Activated T-cell treated with anti-CD3 and anti-CD28 coated beads, Interleukin-2, amount 50 U/mL, for 72 hours (primary cell): ENCODE measurements at regions not wholly inside any gene's neighbourhood (a gene's known extent, or its start where the extent isn't known, plus 50 kb on each side); places are given as distances from the start of the nearest gene placed in this dataset.
"Not testable (repeated sequence)": the region's sequence is repeated elsewhere in the genome, so short reads cannot be mapped to it uniquely, and the experiment has no call there.

Experiments used
- ATAC-seq, 2 donors: fragments of 150-1000 bp; cut with Tn5 transposase; replicated peaks in 1 of 2; 2 replicates each; pipeline ENCODE4 v1.10.0; 2021; ENCODE audit warnings: moderate library complexity in 2 of 2, mild to moderate bottlenecking in 1 of 2
- DNase-seq, 2 donors: peaks; one replicate each; pipeline ENCODE4 v3.0.0; 2021 to 2022; ENCODE audit warnings: mixed read lengths in 1 of 2
- H3K27ac Mint-ChIP-seq: one replicate; pipeline ENCODE4 v1.8.0; 2022; ENCODE audit warnings: mild to moderate bottlenecking, moderate library complexity, mixed read lengths
- H3K27me3 Mint-ChIP-seq: one replicate; pipeline ENCODE4 v1.8.0; 2022; ENCODE audit warnings: low read depth, mixed read lengths
- H3K36me3 Mint-ChIP-seq, 2 donors: one replicate each; pipeline ENCODE4 v1.8.0; 2022; ENCODE audit warnings: mixed read lengths in 2 of 2, mild to moderate bottlenecking in 1 of 2; ENCODE audit not compliant: insufficient read depth in 2 of 2
- H3K4me1 Mint-ChIP-seq: one replicate; pipeline ENCODE4 v1.8.0; 2022; ENCODE audit warnings: low read depth, mixed read lengths
- H3K4me3 Mint-ChIP-seq, 2 donors: one replicate each; pipeline ENCODE4 v1.8.0; 2022; ENCODE audit warnings: mild to moderate bottlenecking in 2 of 2, mixed read lengths in 2 of 2, moderate library complexity in 2 of 2
- H3K9me3 Mint-ChIP-seq, 2 donors: one replicate each; pipeline ENCODE4 v1.8.0; 2022; ENCODE audit warnings: mixed read lengths in 2 of 2

DNA sequence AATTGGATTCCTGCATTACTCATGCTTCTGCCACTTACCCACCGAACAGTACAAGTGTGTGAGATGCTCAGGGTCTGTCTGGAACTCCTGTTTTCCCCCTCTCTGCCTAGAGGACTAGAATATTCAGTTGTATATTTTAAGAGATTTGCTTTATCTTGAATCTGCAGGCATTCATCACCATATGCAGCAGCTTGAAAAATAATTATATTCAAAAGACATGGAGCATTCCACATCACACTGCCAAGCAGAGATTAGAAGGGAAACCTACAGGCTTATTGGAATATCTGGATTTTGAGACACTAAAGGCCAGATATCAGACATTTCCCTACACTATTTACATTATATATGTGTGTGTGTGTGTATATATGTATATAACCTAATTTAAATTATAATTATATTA is 382.8 kb upstream of the POM121L12 start:
- Mint-ChIP-seq H3K27ac (no peak overlapping the region), H3K4me3 (no peak overlapping the region), H3K27me3 (no peaks in the 10 kb centered on the region), H3K36me3 (no peaks in the 10 kb centered on the region), H3K4me1 (no peaks in the 10 kb centered on the region), H3K9me3 (peaks cover 3 to 8% of the 10 kb centered on the region in 2 donors)
- DNase-seq (no peak), ATAC-seq (no peak)

DNA sequence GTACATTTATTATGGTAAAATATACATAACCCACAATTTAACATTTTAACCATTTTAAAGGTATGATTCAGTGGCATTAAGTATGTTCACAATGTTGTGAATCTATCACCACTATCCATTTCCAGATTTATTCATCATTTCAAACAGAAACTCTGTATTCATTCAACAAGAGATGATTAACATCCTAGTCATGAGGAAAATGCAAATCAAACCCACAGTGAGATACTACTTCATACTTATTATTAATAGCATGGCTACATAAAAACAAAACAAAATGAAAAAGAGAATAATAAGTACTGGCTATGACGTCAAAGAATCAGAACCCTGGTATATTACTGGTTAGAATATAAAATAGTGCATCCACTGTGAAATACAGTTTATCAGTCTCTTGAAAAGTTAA is 386.6 kb upstream of the POM121L12 start:
- Mint-ChIP-seq H3K27me3 (no peaks in the 10 kb centered on the region), H3K4me3 (no peak overlapping the region), H3K4me1 (no peaks in the 10 kb centered on the region), H3K27ac (no peak overlapping the region), H3K36me3 (no peaks in the 10 kb centered on the region), H3K9me3 (peaks cover 5 to 14% of the 10 kb centered on the region in 2 donors)
- no peak for DNase-seq
- ATAC-seq, result no peak

GRCh38 chr7:52647046-52647445 is 388.4 kb upstream of the POM121L12 start:
- peaks cover 5 to 14% of the 10 kb centered on the region in 2 donors for H3K9me3 Mint-ChIP-seq
- H3K4me3 Mint-ChIP-seq, result no peak overlapping the region
- no peak overlapping the region for H3K27ac Mint-ChIP-seq
- no peak for DNase-seq
- no peaks in the 10 kb centered on the region for H3K4me1 Mint-ChIP-seq
- no peak for ATAC-seq
- H3K27me3 Mint-ChIP-seq, result no peaks in the 10 kb centered on the region
- no peaks in the 10 kb centered on the region for H3K36me3 Mint-ChIP-seq

DNA sequence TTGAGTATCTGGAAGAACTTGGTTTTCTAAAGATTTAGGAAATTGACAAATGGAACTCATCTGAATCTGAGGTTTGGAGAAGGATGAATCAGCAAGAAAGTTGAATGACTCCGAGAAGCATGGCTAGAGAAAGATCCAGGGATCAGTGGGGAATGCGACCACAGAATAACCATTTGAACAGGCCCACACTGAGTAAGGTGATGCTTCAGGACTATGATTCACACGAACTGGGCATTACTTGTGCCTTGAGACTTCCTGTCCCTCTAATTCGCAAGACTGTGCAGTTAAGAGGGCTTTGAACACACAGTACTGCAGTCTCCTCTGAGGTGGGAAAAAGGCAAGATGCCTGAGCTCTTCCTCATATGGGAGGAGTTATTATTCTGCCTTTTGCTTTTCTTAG is 395.5 kb upstream of the POM121L12 start:
- Mint-ChIP-seq H3K4me1 (no peaks in the 10 kb centered on the region), H3K4me3 (no peak overlapping the region), H3K27ac (no peak overlapping the region), H3K27me3 (no peaks in the 10 kb centered on the region), H3K36me3 (no peaks in the 10 kb centered on the region), H3K9me3 (peaks cover 8 to 12% of the 10 kb centered on the region in 2 donors)
- DNase-seq, result no peak
- ATAC-seq, result no peak

DNA sequence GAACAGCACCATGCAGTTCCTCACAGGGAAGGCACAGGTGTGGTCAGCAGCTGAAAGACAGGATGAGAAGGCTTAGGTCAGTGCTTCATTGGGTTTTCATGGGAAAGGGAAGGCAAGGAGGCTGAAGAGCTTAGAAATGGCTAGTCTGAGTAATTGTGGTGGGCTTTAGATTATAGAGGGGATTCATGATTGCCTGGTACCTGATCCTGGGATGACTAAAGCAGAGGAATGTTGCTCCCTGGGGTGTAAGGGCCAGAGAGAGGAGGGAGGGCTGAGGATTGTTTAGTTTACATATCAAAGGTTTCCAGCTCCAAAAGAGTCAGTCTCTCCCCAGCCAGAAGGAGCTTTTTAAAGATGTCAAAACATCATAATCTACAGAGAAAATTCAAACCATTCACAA is 396.3 kb upstream of the POM121L12 start:
- ATAC-seq (no peak), DNase-seq (no peak)
- H3K27ac Mint-ChIP-seq, result no peak overlapping the region
- peaks cover 11 to 12% of the 10 kb centered on the region in 2 donors for H3K9me3 Mint-ChIP-seq
- no peaks in the 10 kb centered on the region for H3K4me1 Mint-ChIP-seq
- no peaks in the 10 kb centered on the region for H3K36me3 Mint-ChIP-seq
- no peaks in the 10 kb centered on the region for H3K27me3 Mint-ChIP-seq
- H3K4me3 Mint-ChIP-seq, result no peak overlapping the region

GRCh38 chr7:52635021-52635420 is 400.4 kb upstream of the POM121L12 start:
- no peaks in the 10 kb centered on the region for H3K27me3 Mint-ChIP-seq
- H3K9me3 Mint-ChIP-seq, result peaks cover 13 to 14% of the 10 kb centered on the region in 2 donors
- H3K36me3 Mint-ChIP-seq, result peaks cover 0 to 1% of the 10 kb centered on the region in 2 donors
- no peak overlapping the region for H3K4me3 Mint-ChIP-seq
- DNase-seq (no peak), ATAC-seq (no peak)
- H3K27ac Mint-ChIP-seq, result no peak overlapping the region
- H3K4me1 Mint-ChIP-seq, result no peaks in the 10 kb centered on the region

DNA sequence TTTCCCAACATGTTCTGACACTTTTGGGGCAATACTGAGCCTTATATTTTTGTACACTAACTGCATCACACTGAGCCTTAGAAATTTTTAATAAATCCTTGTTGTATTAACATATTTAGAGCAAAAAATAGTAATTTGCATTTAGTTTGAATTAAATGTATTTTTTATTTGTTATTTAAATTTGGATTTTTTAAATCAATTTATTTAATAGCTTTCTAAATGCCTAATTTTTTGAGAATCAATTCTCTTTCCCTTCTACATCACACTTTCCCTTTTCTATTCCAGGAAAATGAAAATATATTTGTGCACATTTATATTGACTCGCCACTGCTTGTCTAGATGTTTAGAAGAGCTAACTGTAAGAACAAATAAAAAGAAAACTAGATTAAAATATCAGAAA is 414.6 kb upstream of the POM121L12 start:
- H3K27ac Mint-ChIP-seq, result no peak overlapping the region
- H3K27me3 Mint-ChIP-seq, result no peaks in the 10 kb centered on the region
- no peak overlapping the region for H3K4me3 Mint-ChIP-seq
- H3K36me3 Mint-ChIP-seq, result peaks cover 0 to 1% of the 10 kb centered on the region in 2 donors
- ATAC-seq, result no peak
- no peaks in the 10 kb centered on the region for H3K4me1 Mint-ChIP-seq
- peaks cover 3 to 6% of the 10 kb centered on the region in 2 donors for H3K9me3 Mint-ChIP-seq
- no peak for DNase-seq

GRCh38 chr7:52616552-52616951 is 418.9 kb upstream of the POM121L12 start:
- H3K9me3 Mint-ChIP-seq, result peaks cover 2 to 4% of the 10 kb centered on the region in 2 donors
- H3K27me3 Mint-ChIP-seq, result no peaks in the 10 kb centered on the region
- peaks cover 0 to 1% of the 10 kb centered on the region in 2 donors for H3K36me3 Mint-ChIP-seq
- H3K4me1 Mint-ChIP-seq, result no peaks in the 10 kb centered on the region
- ATAC-seq (no peak), DNase-seq (no peak)
- no peak overlapping the region for H3K4me3 Mint-ChIP-seq
- H3K27ac Mint-ChIP-seq, result no peak overlapping the region

- DNase-seq (no peak), ATAC-seq (no peak)
- Mint-ChIP-seq H3K36me3 (peaks cover 0 to 2% of the 10 kb centered on the region in 2 donors), H3K4me3 (no peak overlapping the region), H3K9me3 (peaks cover 2 to 6% of the 10 kb centered on the region in 2 donors), H3K4me1 (no peaks in the 10 kb centered on the region), H3K27ac (no peak overlapping the region), H3K27me3 (no peaks in the 10 kb centered on the region)
Observed at GRCh38 chr7:52615021-52615695, 420.3 kb upstream of the POM121L12 start.

DNA sequence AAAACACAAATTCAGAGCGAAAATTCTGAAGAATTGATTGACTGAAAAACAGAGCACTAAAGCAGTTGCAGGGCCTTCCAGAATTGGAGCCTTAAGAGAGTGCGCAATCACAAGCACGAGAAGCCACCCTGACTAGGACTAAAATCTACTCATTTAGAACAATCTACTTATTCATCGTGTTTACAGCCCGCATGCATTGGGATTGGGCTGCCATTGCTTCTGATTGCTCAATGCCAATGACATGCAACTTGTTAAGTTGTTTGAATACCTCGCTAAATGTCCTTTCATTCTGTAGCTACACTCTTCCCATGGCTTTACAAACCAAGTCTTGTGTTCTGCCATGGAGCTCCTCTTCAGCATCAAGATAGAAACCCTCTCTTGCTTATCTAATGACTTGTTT is 425.9 kb upstream of the POM121L12 start:
- Mint-ChIP-seq H3K9me3 (peaks cover 7 to 8% of the 10 kb centered on the region in 2 donors), H3K27ac (no peak overlapping the region), H3K4me1 (no peaks in the 10 kb centered on the region), H3K27me3 (no peaks in the 10 kb centered on the region), H3K4me3 (no peak overlapping the region), H3K36me3 (peaks cover 0 to 2% of the 10 kb centered on the region in 2 donors)
- no peak for ATAC-seq
- DNase-seq, result no peak

DNA sequence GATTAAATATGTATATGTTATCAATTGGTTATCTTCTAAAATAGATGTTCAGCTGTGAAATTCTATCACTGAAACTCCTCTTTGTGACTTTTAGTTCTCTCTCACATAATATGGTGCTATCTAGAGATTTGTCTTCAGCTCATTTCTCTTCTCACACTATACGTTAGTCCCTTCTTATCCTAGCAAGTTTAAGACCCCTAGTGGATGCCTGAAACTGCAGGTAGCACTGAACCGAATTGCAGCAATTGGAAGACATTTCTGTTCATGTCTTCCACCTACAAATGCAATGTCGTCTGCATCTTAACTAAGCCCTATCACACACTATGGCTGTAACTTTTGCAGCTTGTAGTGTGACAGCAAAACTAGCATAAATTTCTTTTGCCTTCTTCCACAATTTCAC is 442.7 kb upstream of the POM121L12 start:
- Mint-ChIP-seq H3K9me3 (peaks cover 0 to 17% of the 10 kb centered on the region in 2 donors), H3K27me3 (no peaks in the 10 kb centered on the region), H3K36me3 (no peaks in the 10 kb centered on the region), H3K4me1 (no peaks in the 10 kb centered on the region), H3K27ac (no peak overlapping the region), H3K4me3 (no peak overlapping the region)
- DNase-seq (no peak), ATAC-seq (no peak)

DNA sequence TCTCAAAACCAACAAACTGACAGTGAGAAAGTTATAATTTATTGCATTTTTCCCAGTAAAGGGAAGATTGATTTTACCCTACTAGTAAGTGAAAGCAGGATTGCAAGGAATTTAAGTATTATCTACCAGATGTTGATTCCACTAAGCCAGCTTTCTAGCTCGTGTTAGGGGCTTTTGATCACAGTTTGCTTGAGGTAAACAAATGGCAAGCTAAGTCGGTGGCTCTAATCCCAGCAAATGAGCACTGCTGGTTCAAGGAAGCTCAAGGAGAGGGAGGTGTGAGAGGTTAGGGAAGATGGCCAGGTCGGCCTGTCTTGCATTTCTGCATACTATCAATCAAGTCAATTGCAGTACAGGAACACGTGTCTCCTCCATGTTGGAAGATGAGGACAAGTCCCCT is 448.7 kb upstream of the POM121L12 start:
- H3K4me3 Mint-ChIP-seq, result no peak overlapping the region
- DNase-seq, result no peak
- peaks cover 0 to 5% of the 10 kb centered on the region in 2 donors for H3K9me3 Mint-ChIP-seq
- no peak for ATAC-seq
- H3K36me3 Mint-ChIP-seq, result no peaks in the 10 kb centered on the region
- no peak overlapping the region for H3K27ac Mint-ChIP-seq
- H3K27me3 Mint-ChIP-seq, result no peaks in the 10 kb centered on the region
- H3K4me1 Mint-ChIP-seq, result no peaks in the 10 kb centered on the region

DNA sequence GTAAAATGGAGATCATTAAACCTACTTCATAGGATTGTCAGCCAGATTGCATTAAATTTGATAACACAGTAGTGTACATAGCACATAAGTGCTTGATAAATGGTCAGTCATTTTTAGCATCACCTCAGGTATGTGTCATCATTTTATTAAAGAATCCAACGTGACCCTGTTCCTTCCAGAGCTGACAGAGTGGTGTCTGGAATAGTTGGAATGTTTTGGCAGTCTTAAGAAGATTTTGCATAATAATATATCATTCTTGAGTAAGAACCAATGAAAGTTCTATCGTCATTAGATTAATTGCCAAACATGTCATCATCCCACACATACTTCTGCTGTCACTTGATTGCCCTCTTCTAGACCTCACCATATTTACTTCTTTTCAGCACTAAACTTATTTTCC is 451.4 kb upstream of the POM121L12 start:
- Mint-ChIP-seq H3K4me1 (no peaks in the 10 kb centered on the region), H3K27ac (no peak overlapping the region), H3K9me3 (peaks cover 2 to 5% of the 10 kb centered on the region in 2 donors), H3K4me3 (no peak overlapping the region), H3K27me3 (no peaks in the 10 kb centered on the region), H3K36me3 (peaks cover 0 to 2% of the 10 kb centered on the region in 2 donors)
- DNase-seq (no peak), ATAC-seq (no peak)

- not testable (repeated sequence) for H3K27me3 Mint-ChIP-seq, H3K27ac Mint-ChIP-seq, H3K4me1 Mint-ChIP-seq, H3K9me3 Mint-ChIP-seq, H3K36me3 Mint-ChIP-seq, H3K4me3 Mint-ChIP-seq, ATAC-seq, DNase-seq
Observed at GRCh38 chr7:52573141-52573540, 462.3 kb upstream of the POM121L12 start.
